Stimulated activated CD4-positive, alpha-beta T cell treated with anti-CD3 and anti-CD28 coated beads, Interleukin-12 subunit alpha, Interleukin-12 subunit beta, amount 100 ng/mL, for 48 hours (primary cell): ENCODE measurements at regions not wholly inside any gene's neighbourhood (a gene's known extent, or its start where the extent isn't known, plus 50 kb on each side); places are given as distances from the start of the nearest gene placed in this dataset.

Experiments used
- DNase-seq, 3 donors: peaks; one replicate each; pipeline ENCODE4 v3.0.0-alpha.2; 2020; ENCODE audit warnings: low read depth in 2 of 3, low spot score in 1 of 3

- DNase-seq: no peak
Measured at GRCh38 chr9:129402931-129403778, 217.7 kb downstream of the C9orf50 start.

DNA sequence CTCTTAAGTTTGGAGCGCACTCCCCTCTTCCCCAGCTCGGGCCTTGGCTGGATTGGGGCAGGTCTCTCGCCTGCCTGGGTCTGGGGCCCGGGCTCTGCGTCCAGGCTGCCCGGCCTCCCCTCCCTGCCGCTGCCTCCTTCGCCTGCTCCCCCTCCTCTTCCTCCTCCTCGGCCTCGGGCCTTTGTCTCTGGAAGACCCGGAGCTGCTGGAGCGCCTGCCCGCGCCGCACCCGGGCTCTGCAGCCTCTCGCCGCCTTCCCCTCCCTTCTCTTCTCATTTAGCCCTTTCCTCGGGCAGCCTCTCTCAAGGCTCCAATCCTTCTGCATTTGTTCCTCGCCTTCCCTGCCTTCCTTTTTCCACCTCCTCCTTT, 218.5 kb downstream of the C9orf50 start:
- no peak for DNase-seq

- DNase-seq: no peak
Measured at GRCh38 chr9:129401623-129402370, 219.1 kb downstream of the C9orf50 start.

GRCh38 chr9:129400971-129401622, 219.8 kb downstream of the C9orf50 start:
- DNase-seq: no peak

DNA sequence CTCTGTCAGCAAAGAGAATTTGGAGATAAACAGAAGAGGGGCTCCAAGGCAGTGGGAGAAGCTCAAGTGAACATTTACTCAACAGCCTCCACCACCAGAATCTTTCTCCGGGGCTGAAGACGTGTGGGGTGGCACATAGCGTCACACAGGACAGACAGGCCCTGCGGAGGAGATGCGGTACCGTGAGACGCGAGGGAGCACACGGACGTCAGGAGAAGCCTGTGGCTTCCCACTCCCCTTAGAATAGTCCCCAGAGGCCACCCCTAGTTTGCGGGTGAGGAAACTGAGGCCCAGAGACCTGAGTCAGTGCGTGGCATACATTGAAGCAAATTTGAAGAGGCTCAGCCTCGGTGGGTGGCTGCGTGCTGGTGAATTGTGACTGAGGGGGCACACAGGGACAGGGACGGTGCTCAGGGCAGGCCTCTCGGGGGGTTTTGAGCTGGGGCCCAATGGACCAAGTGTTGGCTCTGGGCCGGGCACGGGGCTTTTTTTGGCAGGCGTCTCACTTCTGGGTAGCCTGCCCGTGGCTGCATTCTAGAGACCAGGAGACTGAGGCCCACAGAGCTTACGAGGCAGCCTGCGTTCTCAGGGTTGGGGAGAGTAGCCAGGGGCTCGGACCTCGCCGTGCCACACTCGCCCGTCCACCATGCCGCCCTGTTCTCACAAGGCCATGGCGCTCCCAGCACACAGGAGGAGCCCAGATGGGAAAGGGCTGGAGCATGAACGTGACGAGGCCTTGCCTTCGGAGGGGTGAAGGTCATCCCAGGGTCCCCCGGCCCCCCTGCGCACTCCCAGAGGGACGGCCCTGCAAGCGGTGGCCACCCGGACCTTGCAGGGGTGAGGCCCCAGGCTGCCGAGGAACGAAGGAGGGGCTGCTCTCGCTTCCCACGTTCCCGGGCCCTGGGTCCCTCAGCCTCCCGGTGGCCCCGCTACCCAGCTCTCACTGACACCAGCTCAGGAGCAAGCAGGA, 220.6 kb downstream of the C9orf50 start:
- DNase-seq: no peak

GRCh38 chr9:129399634-129399990, 221.3 kb downstream of the C9orf50 start:
- no peak for DNase-seq

DNA sequence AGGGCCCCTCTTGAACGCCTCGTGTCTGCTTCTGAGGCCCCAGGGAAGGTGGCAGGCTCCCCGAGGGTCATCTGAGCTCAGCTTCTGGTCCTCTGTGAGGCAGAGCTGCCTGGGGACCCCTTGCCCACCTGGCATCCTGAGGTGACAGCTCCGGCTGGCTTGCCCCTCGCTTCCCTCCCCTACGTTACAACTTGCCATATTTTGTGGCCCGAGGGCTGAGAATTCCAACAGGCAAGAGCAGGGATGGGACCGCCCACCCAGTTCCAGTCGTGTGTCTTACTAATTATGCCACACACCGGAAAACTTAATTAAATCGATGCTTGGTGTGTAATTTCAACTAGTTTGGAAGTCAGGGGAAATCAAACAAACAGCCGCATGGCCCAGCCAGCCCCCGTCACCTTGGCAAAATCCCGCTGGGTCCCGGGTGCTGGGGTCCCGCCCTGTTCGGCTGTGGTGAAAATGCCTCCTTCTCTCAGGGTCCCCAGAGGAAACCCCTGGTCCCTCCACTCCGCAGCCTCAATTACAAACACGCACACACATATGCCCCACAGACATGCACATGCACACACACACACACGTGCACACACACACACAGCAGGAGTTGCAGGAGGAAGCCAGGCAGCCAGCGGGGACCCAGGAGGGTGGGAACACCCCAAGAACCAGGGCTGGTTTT, 221.0 kb upstream of the IER5L start:
- DNase-seq: no peak

GRCh38 chr9:129398101-129398960, 220.3 kb upstream of the IER5L start:
- no peak for DNase-seq

DNA sequence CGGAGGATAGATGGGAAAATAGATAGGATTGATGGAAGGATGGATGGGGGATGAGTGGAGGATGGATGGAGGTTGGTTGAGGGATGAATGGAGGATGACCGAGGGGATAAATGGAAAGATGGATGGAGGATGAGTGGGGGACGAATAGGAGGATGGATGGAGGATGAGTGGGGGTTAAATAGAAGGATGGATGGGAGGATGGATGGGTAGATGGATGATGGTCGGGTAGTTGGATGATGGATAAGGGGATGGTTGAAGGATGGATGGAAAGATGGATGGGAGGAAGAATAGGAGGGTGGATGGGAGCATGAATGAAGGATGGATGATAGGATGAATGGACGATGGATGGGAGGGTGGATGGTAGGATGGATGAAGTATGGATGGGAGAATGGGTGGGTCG, 219.3 kb upstream of the IER5L start:
- DNase-seq: no peak

DNA sequence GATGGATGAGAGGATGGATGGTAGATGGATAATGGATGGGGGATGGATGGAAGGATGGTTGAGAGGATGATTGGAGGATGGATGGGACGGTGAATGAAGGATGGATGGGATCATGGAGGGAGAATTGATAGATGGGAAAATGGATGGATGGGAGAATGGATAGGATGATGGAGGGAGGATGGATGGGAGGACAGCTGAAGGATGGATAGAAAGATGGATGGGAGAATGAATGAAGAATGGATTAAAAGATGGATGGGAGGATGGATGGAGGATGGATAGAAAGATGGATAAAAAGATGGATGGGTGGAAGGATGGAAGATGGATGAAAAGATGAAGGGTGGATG, 218.3 kb upstream of the IER5L start:
- no peak for DNase-seq

GRCh38 chr9:129395633-129396364, 217.7 kb upstream of the IER5L start:
- DNase-seq: no peak

DNA sequence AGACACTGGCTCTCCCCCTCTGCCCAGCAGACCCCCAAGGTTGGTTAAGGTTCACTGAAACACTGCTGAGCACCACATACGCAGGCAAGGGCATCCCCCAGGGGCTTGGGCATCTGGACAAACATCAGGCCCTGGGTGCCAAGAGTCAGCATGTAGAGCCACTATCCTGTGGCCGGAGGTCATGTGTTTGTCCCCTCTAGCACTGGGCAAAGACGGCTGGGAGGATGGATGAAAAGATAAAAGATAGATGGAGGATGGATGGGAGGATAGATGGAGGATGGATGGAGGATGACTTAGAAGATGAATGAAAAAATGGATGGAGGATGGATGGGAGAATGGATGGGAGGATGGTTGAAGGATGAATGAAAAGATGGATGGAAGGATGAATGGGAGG, 216.8 kb upstream of the IER5L start:
- no peak for DNase-seq

- no peak for DNase-seq
Measured at GRCh38 chr9:129394061-129394885, 216.2 kb upstream of the IER5L start.

- no peak for DNase-seq
Measured at GRCh38 chr9:129393064-129393463, 215.0 kb upstream of the IER5L start.

DNA sequence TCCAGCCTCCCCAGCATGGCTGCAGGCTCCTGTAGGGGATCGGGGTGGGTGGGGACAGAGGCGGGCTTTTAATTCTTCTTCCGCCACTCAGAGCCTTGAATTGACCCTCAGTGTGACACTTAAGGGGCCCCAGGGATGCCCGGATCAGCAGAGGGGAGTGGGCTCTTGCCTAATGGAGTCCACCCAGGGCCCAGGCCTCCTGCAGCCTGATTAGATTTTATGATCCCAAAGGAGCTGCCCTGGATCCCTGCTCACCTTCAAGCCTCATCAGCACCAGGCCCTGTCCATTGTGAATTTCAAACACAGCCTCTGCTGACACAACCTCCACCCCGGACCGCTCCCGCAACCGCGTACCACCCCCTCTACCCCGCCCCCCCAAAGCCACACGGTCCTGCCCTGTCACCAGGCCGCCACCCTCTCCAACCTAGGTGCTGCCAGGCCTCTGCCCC, 214.1 kb upstream of the IER5L start:
- no peak for DNase-seq

DNA sequence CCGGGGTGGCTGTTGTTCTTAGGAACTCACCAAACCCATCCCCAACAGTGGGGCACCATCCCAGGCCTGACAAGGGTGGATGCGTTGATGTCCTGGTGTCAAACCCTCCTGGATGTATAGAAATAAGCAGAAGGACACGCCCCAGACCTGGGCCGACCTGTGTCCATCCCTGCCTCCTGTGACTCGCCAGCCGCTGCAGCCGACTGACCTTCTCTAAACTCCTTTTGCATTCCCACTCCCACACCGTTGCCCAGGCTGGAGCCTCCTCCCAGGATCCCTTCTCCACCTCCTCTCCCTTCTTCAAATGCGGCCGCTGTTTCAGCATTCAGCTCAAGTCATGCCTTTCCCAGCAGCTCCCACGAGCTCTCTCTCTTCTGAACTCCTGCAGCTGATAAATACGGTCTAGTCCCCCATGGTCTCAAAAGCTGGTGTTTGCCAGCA, 213.2 kb upstream of the IER5L start:
- DNase-seq: no peak

- DNase-seq: no peak
Measured at GRCh38 chr9:129390541-129390940, 212.5 kb upstream of the IER5L start.

DNA sequence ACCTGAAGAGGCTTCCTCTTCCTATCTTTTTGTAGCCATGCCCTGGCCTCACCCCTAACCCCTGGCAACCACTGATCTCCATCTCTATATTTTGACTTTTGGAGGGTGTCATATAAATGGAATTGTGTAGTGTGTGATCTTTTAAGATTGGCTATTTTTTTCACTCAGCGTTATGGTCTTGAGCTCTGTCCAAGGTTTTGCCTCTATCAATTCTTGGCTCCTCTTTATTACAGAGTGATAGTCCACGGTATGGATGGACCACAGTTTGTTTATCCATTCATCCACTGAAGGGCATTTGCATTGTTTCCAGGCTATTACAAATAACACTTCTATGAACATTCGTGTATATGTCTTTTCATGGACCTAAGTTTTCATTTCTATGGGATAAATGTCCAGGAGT, 209.8 kb upstream of the IER5L start:
- DNase-seq: no peak
